ENCODE measurements at regions not wholly inside any gene's neighbourhood (a gene's known extent, or its start where the extent isn't known, plus 50 kb on each side); places are given as distances from the start of the nearest gene placed in this dataset.
A peak's percentile ranks its signal among the peaks of the same experiment; 100 is the strongest.

GRCh38 chr16:86768228-86768791 lies 190.0 kb downstream of the FOXL1 start:
- H3K27ac ChIP-seq, result no peak overlapping the region
- no peak overlapping the region for H3K4me3 ChIP-seq
- DNase-seq (ENCODE audit: low spot score), result no peak
- no peak for TF ChIP-seq CTCF (IDR thresholded peaks at IDR 0.05)

- DNase-seq (ENCODE audit: low spot score), result no peak
- no peak overlapping the region for H3K4me3 ChIP-seq
- TF ChIP-seq CTCF (IDR thresholded peaks at IDR 0.05), result no peak
These were observed 190.7 kb downstream of the FOXL1 start for GRCh38 chr16:86768999-86769398.

GRCh38 chr16:86771506-86772460 lies 193.4 kb downstream of the FOXL1 start:
- TF ChIP-seq CTCF (IDR thresholded peaks at IDR 0.05), result no peak
- DNase-seq (ENCODE audit: low spot score), result no peak
- Histone ChIP-seq H3K27ac (peak overlapping the region in 1 of 2 donors; percentile 41), H3K4me3 (no peak overlapping the region)

More at GRCh38 chr16:86768999-86769398, 190.7 kb downstream of the FOXL1 start:
- H3K27ac ChIP-seq, result no peak overlapping the region

GRCh38 chr16:86772671-86773353 lies 194.5 kb downstream of the FOXL1 start:
- no peak for DNase-seq (ENCODE audit: low spot score)
- TF ChIP-seq CTCF (IDR thresholded peaks at IDR 0.05), result no peak
- no peak overlapping the region for H3K4me3 ChIP-seq
- peak overlapping the region in 1 of 2 donors; percentile 41 for H3K27ac ChIP-seq

GRCh38 chr16:86773354-86773715 lies 195.0 kb downstream of the FOXL1 start:
- no peak overlapping the region for H3K4me3 ChIP-seq
- no peak for TF ChIP-seq CTCF (IDR thresholded peaks at IDR 0.05)
- H3K27ac ChIP-seq, result peak overlapping the region in 1 of 2 donors; percentile 41
- DNase-seq (ENCODE audit: low spot score), result no peak

GRCh38 chr16:86774931-86775330 lies 196.6 kb downstream of the FOXL1 start:
- no peak for DNase-seq (ENCODE audit: low spot score)
- H3K4me3 ChIP-seq, result no peak overlapping the region
- H3K27ac ChIP-seq, result no peak overlapping the region
- no peak for TF ChIP-seq CTCF (IDR thresholded peaks at IDR 0.05)

All from coronary artery (tissue), 2 donors.